GM19025 (cell line): ENCODE measurements at regions not wholly inside any gene's neighbourhood (a gene's known extent, or its start where the extent isn't known, plus 50 kb on each side); places are given as distances from the start of the nearest gene placed in this dataset.

Experiments
- ATAC-seq: cut with Tn5 transposase; IDR thresholded peaks from one replicate; pipeline ENCODE4 v1.9.1; 2021; ENCODE audit warnings: mild to moderate bottlenecking, low read depth, moderate library complexity; ENCODE audit not compliant: unreplicated experiment

DNA sequence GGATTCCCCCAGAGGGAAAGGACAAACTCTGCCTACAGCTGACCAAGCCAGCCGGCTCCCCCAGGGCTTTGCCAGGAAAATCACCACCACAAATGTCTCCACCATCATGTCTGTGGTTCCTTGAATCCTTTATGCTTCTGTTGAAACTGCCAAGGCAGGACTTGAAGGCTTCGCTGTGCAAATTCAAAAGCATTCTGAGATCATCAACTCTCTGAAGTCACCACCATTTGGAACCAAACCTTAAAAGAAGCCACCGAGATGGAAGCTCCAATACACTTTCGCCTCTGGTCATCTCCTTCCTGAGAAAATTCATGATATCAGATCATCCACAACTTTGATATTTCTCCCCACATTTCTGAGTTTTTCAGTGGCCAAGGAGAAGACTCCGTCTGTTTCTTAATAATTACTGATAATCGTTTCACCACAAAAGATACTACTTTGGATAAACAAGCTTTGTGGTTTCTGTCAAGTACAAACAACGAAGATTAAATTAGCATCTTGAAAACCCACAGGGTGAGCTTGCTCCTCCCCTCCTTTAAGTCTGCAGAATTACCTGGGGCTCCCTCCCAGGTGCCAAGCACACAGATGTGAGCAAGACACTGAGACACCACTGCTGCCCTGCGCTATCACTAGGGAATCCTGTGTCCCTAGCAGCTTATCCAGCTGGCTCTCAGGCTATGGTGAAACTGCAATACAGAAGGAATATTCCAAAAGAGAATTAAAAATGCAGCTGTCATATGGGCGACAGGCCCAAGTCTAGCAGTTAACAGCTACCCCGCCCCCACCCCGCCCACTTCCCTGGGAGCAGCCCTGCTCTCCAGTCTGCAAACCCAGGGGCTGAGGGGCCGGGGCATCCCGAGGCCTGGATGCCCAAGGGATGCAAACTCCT lies 125.0 kb upstream of the TBL1X start:
- ATAC-seq: no peak

DNA sequence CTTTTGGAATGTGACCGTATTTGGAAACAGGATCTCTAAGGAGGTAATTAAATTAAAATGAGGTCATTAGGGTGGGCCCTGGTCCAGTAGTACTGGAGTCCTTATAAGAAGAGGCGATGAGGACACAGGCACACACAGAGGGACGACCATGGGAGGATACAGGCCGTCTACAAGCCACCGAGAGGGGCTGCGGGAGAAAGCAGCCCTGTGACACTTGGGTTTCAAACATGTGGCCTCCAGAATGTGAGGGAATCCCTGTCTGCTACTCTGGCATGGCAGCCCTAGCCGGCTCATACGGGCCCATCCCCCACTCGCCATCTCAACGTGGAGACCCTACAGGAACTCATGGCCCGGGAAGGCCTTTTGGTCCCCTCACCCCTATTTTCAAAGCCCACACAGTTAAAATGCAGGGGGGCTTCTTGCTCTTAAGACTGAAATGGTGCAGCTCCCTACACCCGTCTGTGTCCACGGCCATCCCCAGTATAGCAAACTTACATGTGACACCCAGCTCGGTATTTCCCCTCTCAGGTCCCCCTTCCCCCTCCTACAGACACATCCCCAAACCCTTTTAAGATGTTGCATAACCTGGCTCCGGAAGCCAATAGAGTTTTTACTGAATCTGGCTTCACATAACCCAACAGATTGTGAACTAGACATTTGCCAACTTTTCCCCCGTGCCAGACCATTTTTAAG lies 124.1 kb upstream of the TBL1X start:
- ATAC-seq: peak; percentile 35

DNA sequence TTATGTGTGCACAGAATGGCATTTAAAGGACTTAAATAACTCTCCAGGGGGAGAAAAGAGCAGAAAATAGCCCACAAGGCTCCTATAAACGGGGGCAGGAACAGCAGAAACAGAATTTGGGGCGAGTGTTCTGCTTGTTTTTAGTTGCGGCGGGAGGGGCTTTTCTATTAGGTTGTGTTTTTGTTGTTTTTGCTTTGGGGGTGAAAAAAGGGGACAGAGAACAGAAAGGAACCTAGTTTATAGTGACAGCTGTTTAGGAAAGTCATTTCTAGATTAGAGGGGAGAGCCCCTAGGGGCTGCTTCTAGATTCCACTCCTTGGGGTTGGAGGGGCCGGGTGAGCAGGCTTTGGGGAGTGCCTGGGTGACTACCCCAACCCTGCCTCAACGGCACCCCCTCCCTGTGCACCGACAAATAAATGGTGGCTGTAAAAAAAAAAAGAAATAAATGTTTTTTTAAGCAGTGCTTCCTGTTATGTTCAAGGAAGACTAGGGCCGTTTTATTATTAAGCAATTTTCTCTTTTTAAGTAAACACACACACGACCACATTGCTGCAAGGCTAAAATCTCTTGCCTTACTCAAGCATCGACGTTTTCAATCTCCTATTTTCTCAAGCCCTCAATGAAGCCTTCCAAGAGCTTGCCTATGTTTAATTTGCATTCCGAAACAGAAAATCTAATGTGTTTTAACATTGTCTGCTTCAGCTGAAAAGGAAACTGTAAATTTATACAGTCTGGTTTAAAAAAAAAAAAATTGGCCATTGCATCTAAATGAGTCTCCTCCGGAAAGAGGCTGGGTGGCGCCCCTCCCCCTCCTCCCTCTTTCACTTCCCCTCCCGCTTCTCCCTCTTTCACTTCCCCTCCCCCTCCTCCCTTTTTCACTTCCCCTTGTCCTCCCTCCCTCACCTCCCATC lies 123.3 kb upstream of the TBL1X start:
- ATAC-seq: peak; percentile 76

DNA sequence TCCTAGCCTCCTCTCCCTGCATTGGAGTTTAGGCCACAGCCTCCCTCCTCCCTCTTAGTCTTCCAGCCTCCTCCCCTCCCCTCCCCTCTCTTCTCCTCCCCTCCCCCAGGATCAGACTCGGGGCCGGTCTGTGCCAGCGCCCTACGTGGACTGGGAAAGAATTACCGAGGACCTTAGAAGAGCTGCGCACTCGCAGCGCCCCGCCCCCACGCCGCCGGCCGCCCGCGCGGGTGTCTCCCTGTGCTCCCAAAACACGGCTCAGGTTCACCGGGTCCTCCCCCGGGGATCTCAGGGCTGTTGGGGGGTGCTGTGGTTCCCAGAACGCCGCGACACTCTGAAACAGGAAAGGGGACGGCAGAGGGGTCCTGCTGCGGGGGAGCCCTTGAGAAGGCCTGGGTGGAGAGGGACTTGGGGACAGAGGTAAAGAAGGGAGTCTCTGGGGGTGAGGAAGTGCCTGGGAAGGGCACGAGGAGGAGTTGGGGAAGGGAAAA lies 122.3 kb upstream of the TBL1X start:
- ATAC-seq: no peak

DNA sequence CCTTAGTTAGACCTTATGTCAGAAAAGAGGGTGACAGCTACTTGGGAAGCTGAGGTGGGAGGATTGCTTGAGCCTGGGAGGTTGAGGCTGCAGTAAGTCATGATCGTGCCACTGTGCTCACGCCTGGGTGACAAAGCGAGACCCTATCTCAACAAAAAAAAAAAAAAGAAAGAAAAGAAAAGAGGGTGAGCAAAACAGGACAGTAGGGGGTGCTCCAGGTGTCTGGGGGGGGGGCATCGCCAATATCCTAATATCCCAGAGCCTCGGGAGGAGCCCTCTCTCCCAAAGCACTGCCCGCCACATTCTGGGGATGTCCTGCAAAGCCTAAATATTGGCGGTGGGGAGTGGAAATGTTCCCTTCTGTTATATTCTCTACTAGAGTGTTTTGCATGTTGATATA lies 120.9 kb upstream of the TBL1X start:
- ATAC-seq: no peak

DNA sequence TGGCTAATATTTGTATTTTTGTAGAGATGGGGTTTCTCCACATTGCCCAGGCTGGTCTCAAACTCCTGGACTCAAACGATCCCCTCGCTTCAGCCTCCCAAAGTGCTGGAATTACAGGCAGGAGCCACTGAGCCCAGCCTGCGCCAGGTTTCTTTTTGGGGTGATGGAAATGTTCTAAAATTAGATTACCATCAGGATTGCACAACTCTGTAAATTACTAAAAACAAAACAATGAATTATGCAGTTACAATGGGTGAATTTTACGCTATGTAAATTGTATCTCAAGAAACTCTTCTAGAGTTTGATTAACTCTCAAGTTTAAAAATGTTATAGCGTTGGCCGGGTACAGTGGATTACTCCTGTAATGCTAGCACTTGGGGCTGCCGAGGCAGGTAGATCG lies 118.9 kb upstream of the TBL1X start:
- no peak for ATAC-seq

DNA sequence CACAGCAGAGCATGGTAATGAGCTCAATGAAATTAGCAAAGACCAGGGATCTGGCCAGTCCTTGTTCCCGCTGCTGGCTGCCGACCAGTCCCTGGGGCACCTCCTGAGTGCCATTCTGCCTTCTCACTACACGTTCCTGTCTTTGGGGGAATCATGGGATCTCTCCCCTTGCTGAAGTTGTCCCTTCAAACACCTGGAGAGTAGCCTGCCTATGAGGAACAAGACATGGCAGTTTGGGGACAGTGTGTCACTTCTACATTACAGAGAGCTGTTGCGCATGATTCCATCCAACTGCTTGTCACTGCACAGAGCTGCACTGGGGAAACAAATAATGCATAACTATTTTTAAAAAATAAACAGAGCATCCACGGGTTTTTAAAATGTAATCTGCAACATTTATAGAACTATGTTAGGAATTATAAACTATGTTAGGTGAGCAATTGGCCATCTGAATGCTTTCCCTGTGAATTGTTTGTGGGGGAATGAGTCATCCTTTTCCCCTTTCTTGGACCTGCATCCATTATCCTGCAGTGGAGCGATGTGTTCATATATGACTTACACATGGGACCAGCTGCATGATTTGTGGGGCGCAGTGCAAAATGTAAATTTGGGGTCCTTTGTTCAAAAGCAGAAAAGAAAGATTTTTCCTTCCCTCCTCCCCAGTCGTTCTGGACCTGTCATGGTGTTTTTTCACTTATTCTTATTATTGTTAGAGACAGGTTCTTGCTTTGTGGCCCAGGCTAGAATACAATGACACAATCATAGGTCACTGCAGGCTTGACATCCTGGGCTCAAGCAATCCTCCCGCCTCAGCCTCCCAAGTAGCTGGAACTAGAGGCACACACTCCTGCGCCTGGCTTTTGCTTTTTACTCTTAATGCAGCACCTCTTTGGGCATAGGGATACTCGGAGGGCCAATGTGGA lies 115.0 kb upstream of the TBL1X start:
- ATAC-seq: no peak

DNA sequence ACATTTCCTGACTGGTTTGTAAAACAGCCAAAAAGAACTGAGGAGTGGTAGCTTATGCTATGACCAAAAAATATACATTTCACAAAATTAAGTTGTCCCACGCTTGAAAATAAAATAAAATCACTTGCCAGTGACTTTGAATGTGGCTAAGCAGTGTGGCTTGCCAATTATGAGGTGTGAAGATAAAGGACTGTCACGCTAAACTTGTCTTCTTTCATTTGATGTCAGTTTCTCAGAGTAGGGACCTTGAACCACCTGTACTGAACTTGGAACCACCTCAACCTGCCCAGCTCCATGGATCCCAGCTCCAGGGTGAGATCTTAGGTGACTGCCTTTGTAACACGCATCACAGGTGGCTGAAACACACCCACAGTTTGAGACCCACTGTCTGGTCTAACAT lies 113.7 kb upstream of the TBL1X start:
- no peak for ATAC-seq

DNA sequence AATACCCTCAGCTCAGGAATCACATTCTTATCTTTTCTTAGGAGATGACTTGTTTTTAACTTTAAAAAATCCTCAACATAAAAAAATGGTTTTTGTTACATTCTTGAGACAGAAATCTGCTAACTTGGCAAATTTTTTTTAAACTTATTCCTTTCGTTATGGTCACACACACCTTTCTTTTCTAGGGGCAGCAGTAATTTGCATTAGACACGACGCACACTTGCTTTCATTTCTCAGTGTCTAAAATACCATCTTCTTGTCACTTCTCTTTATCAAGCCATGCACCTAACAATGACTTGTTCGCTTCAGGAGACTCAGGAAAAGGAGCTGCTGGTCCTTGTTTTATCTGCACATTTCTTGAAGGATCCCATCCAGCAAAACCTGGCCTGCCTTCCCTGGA lies 112.6 kb upstream of the TBL1X start:
- peak; percentile 46 for ATAC-seq

DNA sequence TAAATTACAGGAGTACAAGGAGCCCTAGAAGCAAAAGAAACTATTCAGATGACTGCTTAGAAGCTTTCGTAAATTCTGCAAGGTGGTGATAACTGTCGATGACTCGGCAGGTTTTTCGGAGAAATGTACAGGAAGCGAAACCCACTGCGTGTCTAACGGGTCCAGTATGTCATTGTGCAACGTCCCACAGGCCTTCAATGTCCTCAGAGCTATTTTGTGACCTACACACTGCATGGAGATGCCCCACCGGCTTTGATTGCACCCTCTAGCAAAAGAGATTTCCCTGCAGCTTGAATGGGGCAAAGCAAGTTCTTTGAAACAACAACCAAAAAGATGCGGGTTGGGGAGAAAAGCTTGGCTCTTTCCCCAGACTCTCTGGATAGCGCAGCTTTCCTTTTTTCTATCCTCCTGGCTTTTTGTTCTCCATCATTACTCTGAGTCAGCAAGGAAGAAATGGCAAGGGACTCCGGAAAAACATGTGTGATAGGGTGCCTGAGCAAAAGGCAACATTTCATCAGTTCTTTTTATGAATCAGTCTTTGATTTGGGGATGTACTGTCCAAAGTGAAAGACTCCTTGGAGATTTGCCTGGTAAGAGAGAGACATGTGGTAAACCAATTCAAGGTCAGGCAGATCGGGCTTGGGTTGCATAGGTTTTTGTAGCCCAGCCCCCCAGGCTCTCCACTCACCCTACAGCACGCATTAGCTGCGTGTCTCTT lies 112.0 kb upstream of the TBL1X start:
- peak; percentile 60 for ATAC-seq

DNA sequence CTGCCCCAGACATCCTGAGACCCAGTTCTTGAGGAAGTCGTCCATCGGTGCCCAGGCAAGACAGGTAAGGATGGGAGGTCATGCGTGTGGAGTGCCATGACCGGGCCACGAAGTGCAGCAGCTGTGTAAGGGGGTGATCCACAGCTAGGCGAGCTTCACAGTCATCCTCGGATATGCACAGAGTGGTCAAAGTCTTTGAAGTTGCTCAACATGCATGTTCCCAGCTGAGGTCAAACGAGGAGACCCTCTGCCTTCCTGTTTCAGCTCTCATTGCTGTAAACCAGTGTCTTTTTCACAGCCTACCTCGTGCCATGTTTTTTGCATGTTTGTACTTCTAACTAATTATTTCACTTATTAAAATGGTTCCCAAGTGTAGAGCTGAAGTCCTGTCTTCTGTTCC lies 109.9 kb upstream of the TBL1X start:
- no peak for ATAC-seq

DNA sequence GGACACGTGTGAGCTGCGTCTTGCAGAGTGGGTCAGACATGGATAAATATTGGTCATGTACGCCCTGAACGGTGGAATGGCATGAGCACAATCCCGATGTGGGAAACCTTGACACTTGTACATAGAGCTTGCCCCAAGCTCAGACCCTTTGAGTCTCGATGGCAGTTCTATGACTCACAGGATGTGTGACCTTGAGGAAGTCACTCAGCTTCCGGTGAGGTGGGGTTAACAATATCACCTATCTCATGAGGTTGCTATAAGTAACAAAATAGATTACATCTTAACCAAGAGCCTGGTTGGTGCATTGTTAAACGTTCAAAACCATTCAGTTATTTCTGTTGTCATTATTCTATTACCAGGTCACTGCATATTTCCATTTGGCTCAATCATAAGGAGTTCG lies 109.1 kb upstream of the TBL1X start:
- ATAC-seq: no peak

DNA sequence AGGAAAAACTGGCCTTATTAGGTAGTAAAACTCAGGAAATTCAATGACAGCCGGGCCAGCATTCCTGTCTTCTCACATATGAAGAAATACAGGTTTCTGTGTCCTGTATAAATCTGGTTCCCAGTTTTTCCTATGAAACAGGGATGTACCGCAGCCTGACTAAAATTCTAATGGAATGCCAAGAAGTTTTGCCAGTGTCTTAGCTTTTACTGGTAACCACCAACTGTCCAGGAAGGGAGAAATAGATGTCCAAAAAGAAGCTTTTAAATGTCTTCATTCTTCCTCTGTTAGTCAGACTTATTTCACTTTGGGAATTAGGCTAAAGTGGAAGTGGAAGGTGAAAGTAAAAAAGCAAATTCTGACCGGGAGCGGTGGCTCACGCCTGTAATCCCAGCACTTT lies 108.0 kb upstream of the TBL1X start:
- ATAC-seq: no peak

DNA sequence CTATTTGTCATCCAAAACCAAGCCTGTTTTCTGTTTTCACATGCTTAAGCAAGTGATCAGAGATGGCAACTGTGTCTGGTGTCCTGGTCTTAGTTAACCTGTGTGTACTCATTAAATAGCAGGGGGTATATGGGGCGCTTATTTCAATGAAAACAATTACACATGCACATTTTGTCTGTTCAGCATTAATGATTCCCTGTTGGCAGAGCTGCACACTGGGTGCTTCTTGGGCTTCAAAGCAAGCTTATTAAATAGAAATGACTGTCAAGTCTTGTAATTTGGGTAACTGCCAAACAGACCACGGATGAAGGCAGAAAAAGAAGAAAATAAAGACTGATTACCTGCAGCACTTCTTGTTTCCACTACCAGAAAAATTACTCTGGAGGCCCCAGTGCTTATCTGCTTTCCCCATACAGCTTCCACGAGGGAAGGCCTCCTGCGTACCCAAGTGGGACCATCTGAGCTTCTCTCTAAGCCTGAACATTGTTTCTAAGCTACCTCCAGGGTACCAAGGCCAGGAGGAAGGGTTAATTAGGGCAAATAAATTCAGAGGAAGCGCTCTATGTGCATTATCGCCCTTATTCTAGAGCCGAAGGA lies 107.2 kb upstream of the TBL1X start:
- ATAC-seq: no peak

DNA sequence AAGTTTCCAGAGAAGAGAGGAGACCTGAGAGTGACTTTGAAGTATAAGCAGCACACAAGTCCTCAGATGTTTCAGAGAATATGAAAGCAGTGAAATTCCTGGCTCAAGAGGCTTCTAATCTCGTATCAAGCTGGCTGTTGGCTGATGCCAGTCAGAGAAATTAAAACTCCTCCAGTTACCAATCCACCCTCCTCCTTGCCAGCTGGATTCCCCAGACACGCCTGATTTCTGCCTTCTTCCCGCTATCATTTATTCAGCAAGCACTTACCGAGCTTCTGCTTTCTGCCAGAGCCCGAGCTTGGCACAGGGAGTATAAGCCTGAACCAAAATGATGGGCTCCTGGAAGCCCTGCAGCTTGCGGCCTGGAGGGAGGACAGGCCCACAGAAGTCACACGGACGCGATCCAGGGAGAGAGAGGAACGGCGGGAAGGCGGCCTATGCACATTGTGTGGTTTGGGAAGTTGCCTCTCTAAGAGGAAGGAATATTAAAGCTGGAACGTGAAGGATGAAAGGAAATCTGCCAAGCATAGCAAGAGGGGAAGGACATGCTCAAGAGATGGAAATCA lies 102.4 kb upstream of the TBL1X start:
- ATAC-seq: no peak

DNA sequence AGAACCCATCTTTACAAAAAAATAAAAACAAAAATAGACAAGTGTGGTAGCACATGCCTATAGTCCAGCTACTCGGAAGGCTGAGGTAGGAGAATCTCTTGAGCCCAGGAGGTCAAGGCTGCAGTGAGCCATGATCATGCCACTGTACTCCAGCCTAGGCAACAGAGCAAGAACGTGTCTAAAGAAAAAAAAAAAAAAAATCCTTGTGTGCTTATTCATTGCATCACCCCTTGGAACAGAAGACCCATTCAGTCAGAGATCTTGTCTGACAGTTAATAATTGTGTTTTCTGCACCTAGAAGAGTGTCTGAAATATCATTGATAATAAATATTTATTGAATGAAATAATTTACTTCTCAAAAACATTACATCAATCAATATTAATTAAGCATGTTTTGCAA lies 97.4 kb upstream of the TBL1X start:
- ATAC-seq: no peak

DNA sequence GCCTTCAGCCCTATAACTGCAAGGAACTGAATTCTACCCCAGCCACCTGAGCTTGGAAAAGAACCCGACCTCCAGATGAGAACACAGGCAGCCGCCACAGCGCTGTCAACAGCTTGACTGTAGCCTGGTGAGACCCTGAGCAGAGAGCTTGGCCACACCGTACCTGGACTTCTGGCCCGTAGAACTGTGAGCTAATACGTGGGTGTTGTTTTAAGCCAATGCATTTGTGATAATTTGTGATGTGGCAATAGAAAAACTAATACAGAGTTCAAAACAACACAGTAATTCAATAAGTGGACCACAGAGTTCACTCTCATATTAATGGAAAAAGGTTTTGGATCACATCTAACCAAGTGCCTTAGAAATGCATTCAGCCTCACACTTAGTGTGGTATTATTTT lies 96.6 kb upstream of the TBL1X start:
- ATAC-seq: no peak

DNA sequence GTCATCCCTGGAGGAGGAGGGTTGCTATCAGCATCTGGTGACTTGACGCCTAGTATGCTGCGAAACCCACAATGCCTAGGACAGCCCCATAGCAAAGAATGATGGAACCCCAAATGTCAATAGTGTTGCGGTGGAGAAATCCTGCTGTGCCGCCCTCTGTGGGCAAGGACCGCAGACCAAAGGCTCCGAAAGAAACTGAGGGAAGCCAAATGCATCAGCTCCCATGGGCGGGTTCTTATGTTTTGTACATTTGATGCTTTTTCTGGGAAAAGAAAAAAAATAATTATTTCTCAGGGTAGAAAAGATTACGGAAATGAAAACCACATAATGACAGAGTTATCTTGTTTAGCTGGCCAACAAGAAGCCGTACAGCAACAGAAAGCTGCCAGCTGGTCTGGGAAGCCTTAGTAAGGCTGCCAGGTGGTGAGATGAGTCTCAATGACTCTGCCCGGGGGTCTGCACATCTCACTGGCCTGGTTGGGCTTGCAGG lies 95.0 kb upstream of the TBL1X start:
- ATAC-seq: no peak
